Astrocyte of the spinal cord (primary cell): ENCODE measurements at regions not wholly inside any gene's neighbourhood (a gene's known extent, or its start where the extent isn't known, plus 50 kb on each side); places are given as distances from the start of the nearest gene placed in this dataset.

Experiments used
- DNase-seq: peaks from one replicate; pipeline ENCODE4 v3.0.0; 2011; ENCODE audit warnings: low read depth, low spot score
- H3K4me3 ChIP-seq: 2 replicates; pipeline ENCODE4 v1.5.1; 2011; ENCODE audit warnings: low read depth, mild to moderate bottlenecking, low read length, moderate library complexity
- in situ Hi-C: cut with HindIII; loops from 2 replicates; pipeline ENCODE4 v1.10.0; 2017; ENCODE audit warnings: low sequenced_read_pairs
- TF ChIP-seq, protein P1 (sequence below): IDR thresholded peaks from 2 replicates; pipeline ENCODE4 v1.5.1; 2012; ENCODE audit warnings: low read depth, mild to moderate bottlenecking, low read length, inconsistent platforms

GRCh38 chr6:141667580-141668309 is 465.0 kb upstream of the GJE1 start:
- H3K4me3 ChIP-seq, result no peak overlapping the region
- in situ Hi-C loops, result no loop called here
- peak; percentile 24 for DNase-seq
- TF ChIP-seq, protein P1, sequence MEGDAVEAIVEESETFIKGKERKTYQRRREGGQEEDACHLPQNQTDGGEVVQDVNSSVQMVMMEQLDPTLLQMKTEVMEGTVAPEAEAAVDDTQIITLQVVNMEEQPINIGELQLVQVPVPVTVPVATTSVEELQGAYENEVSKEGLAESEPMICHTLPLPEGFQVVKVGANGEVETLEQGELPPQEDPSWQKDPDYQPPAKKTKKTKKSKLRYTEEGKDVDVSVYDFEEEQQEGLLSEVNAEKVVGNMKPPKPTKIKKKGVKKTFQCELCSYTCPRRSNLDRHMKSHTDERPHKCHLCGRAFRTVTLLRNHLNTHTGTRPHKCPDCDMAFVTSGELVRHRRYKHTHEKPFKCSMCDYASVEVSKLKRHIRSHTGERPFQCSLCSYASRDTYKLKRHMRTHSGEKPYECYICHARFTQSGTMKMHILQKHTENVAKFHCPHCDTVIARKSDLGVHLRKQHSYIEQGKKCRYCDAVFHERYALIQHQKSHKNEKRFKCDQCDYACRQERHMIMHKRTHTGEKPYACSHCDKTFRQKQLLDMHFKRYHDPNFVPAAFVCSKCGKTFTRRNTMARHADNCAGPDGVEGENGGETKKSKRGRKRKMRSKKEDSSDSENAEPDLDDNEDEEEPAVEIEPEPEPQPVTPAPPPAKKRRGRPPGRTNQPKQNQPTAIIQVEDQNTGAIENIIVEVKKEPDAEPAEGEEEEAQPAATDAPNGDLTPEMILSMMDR, result no peak

- in situ Hi-C loops, result no loop called here
Measured at GRCh38 chr6:141666187-141666586, 466.5 kb upstream of the GJE1 start.

DNA sequence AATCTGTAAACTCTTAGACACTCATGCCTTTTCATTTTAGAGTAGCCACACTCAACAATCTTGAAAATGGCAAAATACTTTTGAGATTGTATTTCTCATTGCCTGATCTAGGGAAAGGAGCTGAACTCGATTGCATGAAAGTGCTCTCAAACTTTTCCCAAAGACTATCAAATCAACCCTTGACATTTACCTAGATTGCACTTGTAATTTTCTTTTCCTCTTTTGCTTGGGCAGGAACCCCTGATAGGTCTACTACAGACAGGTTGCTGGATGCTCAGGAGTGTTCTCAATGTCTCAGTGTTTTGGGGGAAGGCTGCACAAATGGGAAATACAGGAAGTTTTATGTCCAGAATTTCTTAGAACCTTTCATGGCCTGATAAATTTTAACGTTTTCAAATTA is 468.0 kb upstream of the GJE1 start:
- in situ Hi-C loops, result no loop called here
- DNase-seq, result no peak
- TF ChIP-seq, protein P1, result no peak
- no peak overlapping the region for H3K4me3 ChIP-seq

More at GRCh38 chr6:141666187-141666586, 466.5 kb upstream of the GJE1 start:
- TF ChIP-seq, protein P1, result no peak
- H3K4me3 ChIP-seq, result no peak overlapping the region
- DNase-seq, result no peak

GRCh38 chr6:141659582-141659981 is 473.1 kb upstream of the GJE1 start:
- in situ Hi-C loops, result no loop called here
- no peak overlapping the region for H3K4me3 ChIP-seq
- TF ChIP-seq, protein P1, result no peak
- no peak for DNase-seq

DNA sequence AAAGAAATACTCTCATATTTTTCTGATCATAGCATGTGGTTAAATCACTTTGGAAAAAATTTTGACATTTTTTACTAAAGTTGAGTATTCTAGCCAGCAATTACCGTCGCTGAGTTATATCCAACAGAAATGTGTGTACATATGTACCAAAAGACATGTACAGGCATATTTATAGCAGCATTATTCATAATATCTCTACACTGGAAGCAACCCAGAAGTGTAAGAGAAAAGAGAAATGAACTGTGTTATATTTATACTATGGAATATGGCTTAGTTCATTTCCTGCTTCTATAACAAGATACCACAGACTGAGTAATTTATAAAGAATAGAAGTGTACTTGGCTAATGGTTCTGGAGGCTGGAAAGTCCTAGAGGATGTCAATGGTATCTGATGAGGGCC is 474.0 kb upstream of the GJE1 start:
- TF ChIP-seq, protein P1, result no peak
- H3K4me3 ChIP-seq, result no peak overlapping the region
- DNase-seq, result no peak
- in situ Hi-C loops, result no loop called here

GRCh38 chr6:141657812-141658211 is 474.9 kb upstream of the GJE1 start:
- TF ChIP-seq, protein P1, result no peak
- no peak for DNase-seq
- in situ Hi-C loops, result no loop called here
- H3K4me3 ChIP-seq, result no peak overlapping the region

DNA sequence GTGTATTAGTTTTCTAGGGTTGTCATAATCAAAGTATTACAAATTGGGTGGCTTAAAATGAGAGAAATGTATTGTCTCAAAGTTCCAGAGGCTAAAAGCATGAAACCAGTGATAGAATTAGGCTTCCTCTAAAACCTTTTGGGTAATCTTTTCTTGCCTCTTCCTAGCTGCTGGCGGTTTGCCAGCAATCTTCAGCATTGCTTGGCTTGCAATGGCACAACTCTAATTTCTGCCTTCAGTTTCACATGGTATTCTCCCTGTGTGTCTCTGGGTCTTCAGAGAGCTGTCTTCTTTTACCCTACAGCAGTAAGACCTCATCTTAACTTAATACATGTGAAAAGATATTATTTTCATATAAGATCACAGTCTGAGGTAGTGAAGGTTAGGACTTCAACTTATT is 479.1 kb upstream of the GJE1 start:
- H3K4me3 ChIP-seq, result no peak overlapping the region
- no peak for DNase-seq
- TF ChIP-seq, protein P1, result no peak
- in situ Hi-C loops, result no loop called here
